Heart left ventricle (tissue), 16 donors: ENCODE measurements at regions not wholly inside any gene's neighbourhood (a gene's known extent, or its start where the extent isn't known, plus 50 kb on each side); places are given as distances from the start of the nearest gene placed in this dataset.

Experiments
- ATAC-seq, 4 donors: fragments of 200-7000 bp; cut with Tn5 transposase; one replicate each; pipeline ENCODE4 v1.9.1; 2020 to 2022; ENCODE audit warnings: moderate library complexity in 4 of 4, mild to moderate bottlenecking in 3 of 4, moderate number of reproducible peaks in 1 of 4
- DNase-seq, 5 donors: peaks; one replicate each; pipeline ENCODE4 v3.0.0-alpha.2; 2020
- H3K27ac ChIP-seq, 12 donors: fragments of 200-600 bp; sonication (generic) in 4 of 12; one replicate each; pipeline versions ENCODE4 v1.5.0 to v1.8.0; 2016 to 2022; ENCODE audit warnings: mild to moderate bottlenecking in 2 of 12
- H3K27me3 ChIP-seq, 9 donors: fragments of 200-600 bp; sonication (generic) in 2 of 9; one replicate each; pipeline versions ENCODE4 v1.5.1 to v1.8.0; 2016 to 2022; ENCODE audit warnings: mild to moderate bottlenecking in 3 of 9
- H3K36me3 ChIP-seq, 9 donors: fragments of 200-600 bp; sonication (generic) in 2 of 9; one replicate each; pipeline versions ENCODE4 v1.5.0 to v1.8.0; 2018 to 2022; ENCODE audit warnings: mild to moderate bottlenecking in 2 of 9
- H3K4me1 ChIP-seq, 12 donors: fragments of 200-600 bp; sonication (generic) in 4 of 12; one replicate each; pipeline versions ENCODE4 v1.5.0 to v1.8.0; 2016 to 2022; ENCODE audit warnings: mild to moderate bottlenecking in 3 of 12
- H3K4me3 ChIP-seq, 12 donors: fragments of 200-600 bp; sonication (generic) in 4 of 12; one replicate each; pipeline versions ENCODE4 v1.5.0 to v1.8.0; 2017 to 2022; ENCODE audit warnings: mild to moderate bottlenecking in 9 of 12, moderate library complexity in 4 of 12
- H3K9me3 ChIP-seq, 12 donors: fragments of 200-600 bp; sonication (generic) in 4 of 12; one replicate each; pipeline versions ENCODE4 v1.5.0 to v1.8.0; 2016 to 2022; ENCODE audit warnings: mild to moderate bottlenecking in 1 of 12
- CTCF ChIP-seq, 12 donors: fragments of 200-600 bp; sonication (generic) in 4 of 12; IDR thresholded peaks; one replicate each; pipeline versions ENCODE4 v1.5.0 to v1.8.0; 2018 to 2022; ENCODE audit warnings: antibody characterized with exemption in 12 of 12, mild to moderate bottlenecking in 5 of 12
- POLR2A ChIP-seq, 2 donors: fragments of 450-650 bp; IDR thresholded peaks; one replicate each; pipeline ENCODE4 v1.6.1; 2017; ENCODE audit warnings: antibody characterized with exemption in 2 of 2, mild to moderate bottlenecking in 2 of 2, moderate library complexity in 2 of 2
- WGBS, 4 donors: extraction: QIAGEN DNeasy Blood & Tissue Kit in 2 of 4; methylation state at CpG; one replicate each; pipeline versions ENCODE4 v1.1.5 to v1.1.7; 2013 to 2018; 5-methylcytosine and 5-hydroxymethylcytosine counted together
- intact Hi-C, 10 donors: fragments of 100-400 bp; cut with DNase I; formaldehyde crosslinking; loops; one replicate each; pipeline versions ENCODE4 v1.11.1 to v1.14.2; 2022
- donor health status: ischemic (EF 13 %, LVEDD 7.1; RV severe dilation, severe dysfunction).
- donor health status: healthy with polysubstance abuse.
- donor health status: DM: no; HTN: yes; CAD: no.
- donor health status: DM: no; HTN: no; CAD: no.
- donor health status: ischemic (EF 25% LVEDD 6.9; RV normal size, moderate dysfunction).
- donor health status: ischemic (EF 25% LVEDD 5.7; RV mildly dilated, moderate dysfunction).
- donor health status: healthy.
- donor health status: DM: yes; HTN: yes; CAD: no.
- donor health status: ischemic (EF 35%, LVEDD 5.7; RV mildly dilated, moderate dysfunction).
- donor health status: nonischemic (EF 11% LVEDD 7.7; RV severe dilation, severe dysfunction).
- donor health status: DM: yes; HTN: yes; CAD: no.
- donor health status: PGD.
- donor health status: ischemic (EF 29% LVEDD 5.4; RV normal size, mild dysfunction).
- donor health status: nonischemic (EF 23%, LVEDD 6.1; RV moderate dilation, normal function).

- Histone ChIP-seq H3K27ac (no peak overlapping the region), H3K36me3 (no peaks in the 10 kb centered on the region), H3K9me3 (peaks cover 0 to 29% (median 19%) of the 10 kb centered on the region in 12 donors), H3K27me3 (no peaks in the 10 kb centered on the region), H3K4me1 (no peaks in the 10 kb centered on the region), H3K4me3 (no peak overlapping the region)
- no peak for DNase-seq
- intact Hi-C loops = loop anchor here in 1 of 10 donors (10.0 kb wide), 1 partner anchor 64 kb away; no protein-coding TSS in a partner anchor
- no peak for ATAC-seq
- no peak for TF ChIP-seq CTCF (IDR thresholded peaks at IDR 0.05)
- TF ChIP-seq POLR2A (IDR thresholded peaks at IDR 0.05) = no peak
- WGBS, 4 donors = 12 to 34% (median 18%) methylated on average over 1 of the region's 1 CpG
Measured at GRCh38 chr11:111069066-111069465, 176.5 kb upstream of the POU2AF2 start.

- Histone ChIP-seq H3K27ac (no peak overlapping the region), H3K4me3 (no peak overlapping the region), H3K27me3 (no peaks in the 10 kb centered on the region), H3K9me3 (peaks cover 0 to 29% (median 19%) of the 10 kb centered on the region in 12 donors), H3K4me1 (no peaks in the 10 kb centered on the region), H3K36me3 (no peaks in the 10 kb centered on the region)
- DNase-seq = no peak
- no peak for TF ChIP-seq CTCF (IDR thresholded peaks at IDR 0.05)
- no peak for TF ChIP-seq POLR2A (IDR thresholded peaks at IDR 0.05)
- intact Hi-C loops = loop anchor here in 1 of 10 donors (10.0 kb wide), 1 partner anchor 63 kb away; no protein-coding TSS in a partner anchor
- no peak for ATAC-seq
- WGBS, 4 donors = 80 to 98% (median 87%) methylated on average over 1 of the region's 1 CpG
Measured at GRCh38 chr11:111067994-111068393, 177.5 kb upstream of the POU2AF2 start.

GRCh38 chr11:111066846-111067245 lies 178.7 kb upstream of the POU2AF2 start:
- ATAC-seq (no peak), DNase-seq (no peak)
- 71 to 77% (median 72%) methylated on average over 2 of the region's 2 CpGs for WGBS, 4 donors
- no peak for TF ChIP-seq CTCF (IDR thresholded peaks at IDR 0.05)
- Histone ChIP-seq H3K9me3 (peaks cover 0 to 29% (median 19%) of the 10 kb centered on the region in 12 donors), H3K36me3 (no peaks in the 10 kb centered on the region), H3K27me3 (no peaks in the 10 kb centered on the region), H3K4me3 (no peak overlapping the region), H3K4me1 (no peaks in the 10 kb centered on the region), H3K27ac (no peak overlapping the region)
- intact Hi-C loops = loop anchor here in 1 of 10 donors (10.0 kb wide), 1 partner anchor 62 kb away; no protein-coding TSS in a partner anchor

- WGBS, 4 donors = 36 to 45% (median 40%) methylated on average over 6 of the region's 6 CpGs
- Histone ChIP-seq H3K36me3 (no peaks in the 10 kb centered on the region), H3K27me3 (no peaks in the 10 kb centered on the region), H3K27ac (no peak overlapping the region), H3K4me3 (no peak overlapping the region), H3K4me1 (no peaks in the 10 kb centered on the region), H3K9me3 (peaks cover 0 to 22% (median 15%) of the 10 kb centered on the region in 12 donors)
- intact Hi-C loops = loop anchor here in 1 of 10 donors (10.0 kb wide), 1 partner anchor 59 kb away; no protein-coding TSS in a partner anchor
- DNase-seq (no peak), ATAC-seq (no peak)
- TF ChIP-seq CTCF (IDR thresholded peaks at IDR 0.05) (no peak), POLR2A (IDR thresholded peaks at IDR 0.05) (no peak)
Measured at GRCh38 chr11:111063726-111064517, 181.6 kb upstream of the POU2AF2 start.
